A549 (cell line): ENCODE measurements at regions not wholly inside any gene's neighbourhood (a gene's known extent, or its start where the extent isn't known, plus 50 kb on each side); places are given as distances from the start of the nearest gene placed in this dataset.
A peak's percentile ranks its signal among the peaks of the same experiment; 100 is the strongest.

Experiments used
- ATAC-seq, 2 experiments: fragments of 200-7000 bp in 1 of 2; fragments of >200 bp in 1 of 2; cut with Nextera tagmentation in 1 of 2; cut with Tn5 transposase in 1 of 2; 3 replicates each; pipeline versions ENCODE4 v1.8.0 to v1.9.1; 2018 to 2020; ENCODE audit warnings: mild to moderate bottlenecking in 1 of 2, moderate library complexity in 1 of 2
- CTCF ChIA-PET: fragments of 300-600 bp; sonication (Branson Sonifier 250); formaldehyde crosslinking; extraction: SDS; loops from one replicate; lab custom pipeline; 2021; ENCODE audit warnings: antibody characterized with exemption, inconsistent platforms; lab: Yijun Ruan, JAX
- POLR2A ChIA-PET: fragments of 350-600 bp; formaldehyde crosslinking; extraction: SDS; loops from one replicate; lab custom pipeline; 2021; ENCODE audit warnings: antibody characterized with exemption, inconsistent platforms; lab: Yijun Ruan, JAX
- DNase-seq, 2 experiments: peaks; one replicate each; pipeline versions ENCODE4 v3.0.0 to v3.0.0-alpha.2; 2011 to 2016; ENCODE audit warnings: low read depth in 1 of 2, low spot score in 1 of 2
- FAIRE-seq: peaks from 2 replicates; lab custom pipeline; 2011; peaks lifted over from hg19 to GRCh38; lab: Jason Lieb, UNC
- H3K27ac ChIP-seq, 2 experiments: fragments of >200 bp; sonication (Bioruptor Twin); formaldehyde crosslinking; 3 replicates each; pipeline ENCODE4 v1.5.1; 2016 to 2017
- H3K4me1 ChIP-seq: fragments of >200 bp; sonication (Bioruptor Twin); formaldehyde crosslinking; 3 replicates; pipeline ENCODE4 v1.6.1; 2016
- H3K4me2 ChIP-seq: fragments of >200 bp; sonication (Bioruptor Twin); formaldehyde crosslinking; 3 replicates; pipeline ENCODE4 v1.6.1; 2016
- H3K4me3 ChIP-seq: fragments of >200 bp; sonication (Bioruptor Twin); formaldehyde crosslinking; 3 replicates; pipeline ENCODE4 v1.5.1; 2016
- H3K9me3 ChIP-seq: fragments of >200 bp; sonication (Bioruptor Twin); formaldehyde crosslinking; 3 replicates; pipeline ENCODE4 v1.6.1; 2016
- ATOH8 ChIP-seq: fragments of 250-450 bp; sonication (Bioruptor Pico); IDR thresholded peaks from 2 replicates; pipeline ENCODE4 v1.5.0; 2020; ENCODE audit warnings: low read depth, mild to moderate bottlenecking, moderate library complexity
- BHLHE40 ChIP-seq: IDR thresholded peaks from 2 replicates; pipeline ENCODE4 v1.6.1; 2012; ENCODE audit warnings: low read depth, low read length, inconsistent platforms
- CTCF ChIP-seq: fragments of >200 bp; sonication (Bioruptor Twin); formaldehyde crosslinking; IDR thresholded peaks from 3 replicates; pipeline ENCODE4 v1.5.1; 2016
- E2F6 ChIP-seq: IDR thresholded peaks from 2 replicates; pipeline ENCODE4 v1.6.1; 2012; ENCODE audit warnings: low read depth, borderline replicate concordance
- EHF ChIP-seq: fragments of 250-450 bp; sonication (Bioruptor Pico); IDR thresholded peaks from 2 replicates; pipeline ENCODE4 v1.5.0; 2020; ENCODE audit warnings: mild to moderate bottlenecking
- EHMT2 ChIP-seq: fragments of 200-600 bp; sonication (generic); IDR thresholded peaks from 2 replicates; pipeline ENCODE4 v1.6.1; 2016; ENCODE audit warnings: antibody characterized with exemption, low read depth, mild to moderate bottlenecking, moderate library complexity
- EP300 ChIP-seq, 2 experiments: fragments of >200 bp; sonication (Bioruptor Twin); formaldehyde crosslinking; IDR thresholded peaks; 2 replicates in 1 of 2; 3 replicates in 1 of 2; pipeline ENCODE4 v1.6.1; 2016 to 2017
- FOSB ChIP-seq: fragments of 250-450 bp; sonication (Bioruptor Pico); IDR thresholded peaks from 2 replicates; pipeline ENCODE4 v1.5.0; 2020; ENCODE audit warnings: mild to moderate bottlenecking, moderate library complexity
- FOXS1 ChIP-seq: fragments of 250-450 bp; sonication (Bioruptor Pico); IDR thresholded peaks from 2 replicates; pipeline ENCODE4 v1.5.0; 2020; ENCODE audit warnings: mild to moderate bottlenecking, moderate library complexity
- GATA3 ChIP-seq: IDR thresholded peaks from 2 replicates; pipeline ENCODE4 v1.6.1; 2012; ENCODE audit warnings: borderline replicate concordance
- HEYL ChIP-seq: fragments of 250-450 bp; sonication (Bioruptor Pico); IDR thresholded peaks from 2 replicates; pipeline ENCODE4 v1.8.0; 2021; ENCODE audit warnings: mild to moderate bottlenecking, moderate library complexity
- HMGXB4 ChIP-seq: fragments of 250-450 bp; sonication (Bioruptor Pico); IDR thresholded peaks from 2 replicates; pipeline ENCODE4 v1.5.0; 2021; ENCODE audit warnings: mild to moderate bottlenecking, moderate library complexity, borderline replicate concordance
- HOXA7 ChIP-seq: fragments of 250-450 bp; sonication (Bioruptor Pico); IDR thresholded peaks from 2 replicates; pipeline ENCODE4 v1.5.0; 2020; ENCODE audit warnings: mild to moderate bottlenecking, moderate library complexity
- JUNB ChIP-seq: fragments of >200 bp; sonication (Bioruptor Twin); formaldehyde crosslinking; IDR thresholded peaks from 2 replicates; pipeline ENCODE4 v1.6.1; 2016
- KDM1A ChIP-seq: fragments of 200-600 bp; sonication (generic); IDR thresholded peaks from 2 replicates; pipeline ENCODE4 v1.6.1; 2016; ENCODE audit warnings: low read depth, mild to moderate bottlenecking
- KDM5A ChIP-seq: fragments of 200-600 bp; sonication (generic); IDR thresholded peaks from 2 replicates; pipeline ENCODE4 v1.6.1; 2016; ENCODE audit warnings: antibody characterized with exemption, mild to moderate bottlenecking
- NFE2L2 ChIP-seq: fragments of 150-350 bp; conservative IDR thresholded peaks from 2 replicates; pipeline ENCODE4 v1.6.1; 2014; ENCODE audit warnings: low read length
- NR3C1 ChIP-seq: fragments of >200 bp; sonication (Bioruptor Twin); formaldehyde crosslinking; IDR thresholded peaks from 3 replicates; pipeline ENCODE4 v1.6.1; 2017
- POLR2AphosphoS2 ChIP-seq: conservative IDR thresholded peaks from 2 replicates; pipeline ENCODE4 v1.6.1; 2012; ENCODE audit warnings: low read length, improper control_type of control experiment, inconsistent platforms
- RNF2 ChIP-seq: fragments of 200-600 bp; sonication (generic); IDR thresholded peaks from 2 replicates; pipeline ENCODE4 v1.6.1; 2016; ENCODE audit warnings: low read depth, mild to moderate bottlenecking, antibody characterized with exemption, moderate library complexity, borderline replicate concordance
- SREBF2 ChIP-seq: fragments of 450-650 bp; IDR thresholded peaks from 2 replicates; pipeline ENCODE4 v1.6.1; 2014; ENCODE audit warnings: mild to moderate bottlenecking, moderate library complexity
- TFCP2L1 ChIP-seq: fragments of 250-450 bp; sonication (Bioruptor Pico); IDR thresholded peaks from 2 replicates; pipeline ENCODE4 v1.5.0; 2021; ENCODE audit warnings: mild to moderate bottlenecking
- ZC3H11A ChIP-seq: fragments of 450-650 bp; IDR thresholded peaks from 2 replicates; pipeline ENCODE4 v1.6.1; 2014; ENCODE audit warnings: antibody characterized with exemption, mild to moderate bottlenecking
- ZFP36 ChIP-seq: fragments of 450-650 bp; IDR thresholded peaks from 2 replicates; pipeline ENCODE4 v1.6.1; 2014; ENCODE audit warnings: borderline replicate concordance; ENCODE audit not compliant: partially characterized antibody
- ZNF302 ChIP-seq: fragments of 250-450 bp; sonication (Bioruptor Pico); IDR thresholded peaks from 2 replicates; pipeline ENCODE4 v1.9.0; 2021; ENCODE audit warnings: inconsistent platforms, mild to moderate bottlenecking, moderate library complexity
- WGBS: methylation state at CpG from one replicate; pipeline ENCODE4 v1.1.6; 2017; ENCODE audit errors: missing lambda C conversion rate; 5-methylcytosine and 5-hydroxymethylcytosine counted together

GRCh38 chr9:81397481-81398381 lies 291.6 kb downstream of the TLE1 start:
- H3K27ac ChIP-seq = no peak overlapping the region
- peaks cover 11% of the 10 kb centered on the region; the same call in 1 of the 3 replicates for H3K4me1 ChIP-seq
- no peak for ATAC-seq
- H3K9me3 ChIP-seq = no peaks in the 10 kb centered on the region
- TF ChIP-seq TFCP2L1 (CRISPR knock-in tag) (no peak), FOSB (CRISPR knock-in tag) (no peak), BHLHE40 (no peak), HOXA7 (CRISPR knock-in tag) (no peak), KDM1A (no peak), NR3C1 (no peak), NFE2L2 (no peak), POLR2AphosphoS2 (no peak), FOXS1 (no peak), ZC3H11A (no peak), EP300 (IDR thresholded peaks at IDR 0.05) (no peak), KDM5A (no peak), HEYL (no peak), ZFP36 (no peak), SREBF2 (no peak), GATA3 (no peak)
- no peak for DNase-seq
- ChIA-PET CTCF (interaction anchor here (1.3 kb wide), 1 partner anchor 20 kb away, joined by 3 read pairs; no protein-coding TSS in a partner anchor), POLR2A (no interaction called here)
- no peak for FAIRE-seq
- H3K4me3 ChIP-seq = no peak overlapping the region
- no peak overlapping the region for H3K4me2 ChIP-seq
- WGBS = 86% methylated on average over 9 of the region's 9 CpGs

- Histone ChIP-seq H3K4me3 (no peak overlapping the region), H3K4me2 (no peak overlapping the region), H3K9me3 (no peaks in the 10 kb centered on the region), H3K4me1 (peaks cover 12% of the 10 kb centered on the region; the same call in 1 of the 3 replicates), H3K27ac (no peak overlapping the region)
- ChIA-PET CTCF (no interaction called here), POLR2A (no interaction called here)
- WGBS = 89% methylated on average over 9 of the region's 9 CpGs
- FAIRE-seq (peak; percentile 18), DNase-seq (no peak), ATAC-seq (no peak)
- TF ChIP-seq ATOH8 (CRISPR knock-in tag) (no peak), BHLHE40 (no peak)
Observed at GRCh38 chr9:81396528-81396927, 292.8 kb downstream of the TLE1 start.

GRCh38 chr9:81395676-81396054 lies 293.7 kb downstream of the TLE1 start:
- Histone ChIP-seq H3K4me2 (no peak overlapping the region), H3K4me3 (no peak overlapping the region), H3K9me3 (no peaks in the 10 kb centered on the region), H3K27ac (peak overlapping the region; percentile 18 to 34; a peak in 1 of 6 replicates), H3K4me1 (peaks cover 21% of the 10 kb centered on the region; the same call in 2 of the 3 replicates)
- ChIA-PET POLR2A (no interaction called here), CTCF (no interaction called here)
- WGBS = 60% methylated on average over 4 of the region's 4 CpGs
- FAIRE-seq (no peak), DNase-seq (no peak), ATAC-seq (no peak)
- TF ChIP-seq EHF (CRISPR knock-in tag) (no peak), FOSB (CRISPR knock-in tag) (no peak), ATOH8 (CRISPR knock-in tag) (no peak), HMGXB4 (no peak), ZNF302 (CRISPR knock-in tag) (no peak), EHMT2 (no peak), E2F6 (no peak), JUNB (no peak), RNF2 (no peak), HOXA7 (CRISPR knock-in tag) (no peak), CTCF (no peak)
